ENCODE measurements at regions not wholly inside any gene's neighbourhood (a gene's known extent, or its start where the extent isn't known, plus 50 kb on each side); places are given as distances from the start of the nearest gene placed in this dataset.

GRCh38 chr15:85906640-85907039 is 111.9 kb upstream of the KLHL25 start:
- no peak for TF ChIP-seq CTCF (IDR thresholded peaks at IDR 0.05; ENCODE audit: low read depth, low read length)
- TF ChIP-seq POLR2A (IDR thresholded peaks at IDR 0.05; ENCODE audit: extremely low read depth, insufficient read length) = no peak
